Caco-2 (cell line): ENCODE measurements at regions not wholly inside any gene's neighbourhood (a gene's known extent, or its start where the extent isn't known, plus 50 kb on each side); places are given as distances from the start of the nearest gene placed in this dataset.

Experiments
- BruUV-seq: library from RNA; stranded (reverse); fragments of 400-500 nt; replicated peaks from 2 replicates; lab custom pipeline; 2021; lab: Mats Ljungman, UMichigan
- CTCF ChIA-PET: fragments of 300-600 bp; sonication (Branson Sonifier 250); formaldehyde crosslinking; loops from one replicate; lab custom pipeline; 2022; ENCODE audit warnings: antibody characterized with exemption; lab: Charles Lee
- POLR2A ChIA-PET: fragments of 300-600 bp; sonication (Branson Sonifier 250); formaldehyde crosslinking; loops from one replicate; lab custom pipeline; 2022; ENCODE audit warnings: antibody characterized with exemption; lab: Charles Lee
- DNase-seq, 2 experiments: peaks; one replicate each; pipeline versions ENCODE4 v3.0.0 to v3.0.0-alpha.2; 2020 to 2022
- H3K27me3 ChIP-seq: replicated peaks from 2 replicates; pipeline ENCODE4 v1.6.0; 2011; ENCODE audit warnings: low read length; ENCODE audit not compliant: control insufficient read depth, insufficient read depth
- H3K36me3 ChIP-seq: 2 replicates; pipeline ENCODE4 v1.5.1; 2011; ENCODE audit warnings: low read length; ENCODE audit not compliant: control insufficient read depth, insufficient read depth
- H3K4me1 ChIP-seq: fragments of 250-450 bp; sonication (Bioruptor Pico); 2 replicates; pipeline ENCODE4 v1.5.1; 2020; ENCODE audit warnings: mild to moderate bottlenecking
- H3K4me3 ChIP-seq: 2 replicates; pipeline ENCODE4 v1.5.1; 2011; ENCODE audit warnings: low read depth, mild to moderate bottlenecking, control low read depth, low read length
- H3K9me3 ChIP-seq: fragments of 250-450 bp; sonication (Bioruptor Pico); 2 replicates; pipeline ENCODE4 v1.5.1; 2020; ENCODE audit warnings: mild to moderate bottlenecking, moderate library complexity
- H3K27ac Mint-ChIP-seq: one replicate; pipeline ENCODE4 v1.8.0; 2022; ENCODE audit warnings: mixed read lengths; ENCODE audit not compliant: unreplicated experiment
- H3K27me3 Mint-ChIP-seq: one replicate; pipeline ENCODE4 v1.8.0; 2022; ENCODE audit warnings: mixed read lengths; ENCODE audit not compliant: insufficient read depth, unreplicated experiment
- H3K36me3 Mint-ChIP-seq: one replicate; pipeline ENCODE4 v1.8.0; 2022; ENCODE audit warnings: mild to moderate bottlenecking, mixed read lengths; ENCODE audit not compliant: insufficient read depth, unreplicated experiment
- H3K4me1 Mint-ChIP-seq: one replicate; pipeline ENCODE4 v1.8.0; 2022; ENCODE audit warnings: low read depth, mixed read lengths; ENCODE audit not compliant: unreplicated experiment
- H3K4me3 Mint-ChIP-seq: one replicate; pipeline ENCODE4 v1.8.0; 2022; ENCODE audit warnings: mild to moderate bottlenecking, moderate library complexity, mixed read lengths; ENCODE audit not compliant: unreplicated experiment
- H3K9me3 Mint-ChIP-seq: one replicate; pipeline ENCODE4 v1.8.0; 2022; ENCODE audit warnings: mixed read lengths; ENCODE audit not compliant: unreplicated experiment
- CTCF ChIP-seq, 2 experiments: fragments of 200-600 bp in 1 of 2; IDR thresholded peaks; 1 replicate in 1 of 2; 2 replicates in 1 of 2; pipeline versions ENCODE4 v1.5.1 to v1.8.0; 2011 to 2022; ENCODE audit warnings: antibody characterized with exemption in 1 of 2, control low read depth in 1 of 2, inconsistent platforms in 1 of 2, low read depth in 1 of 2, low read length in 1 of 2, mild to moderate bottlenecking in 1 of 2, moderate library complexity in 1 of 2; ENCODE audit not compliant: insufficient read depth in 1 of 2, severe bottlenecking in 1 of 2, unreplicated experiment in 1 of 2
- intact Hi-C: fragments of 100-400 bp; cut with micrococcal nuclease; formaldehyde crosslinking; loops from one replicate; pipeline ENCODE4 v1.10.0; 2022; ENCODE audit not compliant: unreplicated experiment

DNA sequence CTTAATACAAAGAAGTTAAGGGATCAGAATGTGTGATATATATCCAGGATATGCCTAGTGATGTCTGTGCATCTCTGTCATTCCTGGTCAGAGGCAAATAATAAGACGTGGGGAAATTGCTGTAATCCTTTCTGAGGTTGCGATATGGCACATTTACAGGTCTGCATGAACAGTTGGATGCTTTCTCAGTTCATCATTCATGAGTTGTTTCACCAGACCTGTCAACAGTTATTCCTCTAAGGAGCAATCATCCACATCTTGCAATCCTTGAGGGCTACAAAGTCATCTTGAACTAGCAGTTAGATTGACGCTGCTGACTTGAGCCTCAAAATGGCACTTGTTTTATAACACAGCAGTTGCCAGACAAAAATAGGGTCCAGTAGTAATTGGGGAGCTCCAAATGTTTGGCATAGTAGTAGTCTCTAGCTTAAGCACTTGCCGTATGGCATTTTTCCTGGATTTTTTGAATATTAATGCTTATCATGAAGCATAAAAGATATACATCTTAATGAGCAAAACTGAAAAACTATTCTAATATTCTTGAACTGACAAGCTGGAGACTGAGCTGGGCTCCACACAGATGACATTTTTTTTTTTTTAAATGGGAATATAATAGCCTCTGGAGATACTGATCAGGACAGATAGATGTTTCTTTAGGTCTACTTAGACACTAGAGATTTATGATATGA is 761.7 kb downstream of the VGLL3 start:
- ChIA-PET CTCF (no interaction called here), POLR2A (no interaction called here)
- no peaks in the 10 kb centered on the region for H3K27me3 ChIP-seq
- Mint-ChIP-seq H3K9me3 (no peaks in the 10 kb centered on the region), H3K4me3 (no peak overlapping the region), H3K36me3 (no peaks in the 10 kb centered on the region), H3K27ac (no peak overlapping the region), H3K27me3 (no peaks in the 10 kb centered on the region), H3K4me1 (no peaks in the 10 kb centered on the region)
- H3K36me3 ChIP-seq, result no peaks in the 10 kb centered on the region
- no peak overlapping the region for H3K4me3 ChIP-seq
- no peaks in the 10 kb centered on the region for H3K9me3 ChIP-seq
- H3K4me1 ChIP-seq, result no peaks in the 10 kb centered on the region
- intact Hi-C loops, result no loop called here
- no peak for TF ChIP-seq CTCF (IDR thresholded peaks at IDR 0.05; ENCODE audit: insufficient read depth in 1 of 2, low read depth in 1 of 2, low read length in 1 of 2, severe bottlenecking in 1 of 2, unreplicated experiment in 1 of 2)
- BruUV-seq, result no TSS peak
- DNase-seq, result no peak

DNA sequence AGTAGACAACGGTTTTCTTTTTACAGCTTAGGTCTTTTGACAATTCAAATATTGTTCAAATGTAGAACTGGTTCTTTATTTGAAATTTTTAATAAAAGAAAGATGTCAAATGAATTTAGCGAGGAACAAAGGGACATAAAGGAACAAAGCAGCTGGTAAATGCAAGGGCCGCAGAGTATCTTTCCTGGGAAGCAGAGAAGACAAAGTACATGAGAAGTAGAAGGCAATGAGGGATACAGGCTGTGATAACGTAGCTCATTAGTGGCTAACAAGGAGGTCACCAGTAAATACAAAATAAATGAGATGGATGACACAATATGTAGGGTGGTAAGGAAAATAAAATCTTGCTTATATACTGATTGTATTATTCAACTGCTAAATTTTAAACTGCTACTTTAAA is 762.8 kb downstream of the VGLL3 start:
- Mint-ChIP-seq H3K4me3 (no peak overlapping the region), H3K27me3 (no peaks in the 10 kb centered on the region), H3K27ac (no peak overlapping the region), H3K9me3 (no peaks in the 10 kb centered on the region), H3K36me3 (no peaks in the 10 kb centered on the region), H3K4me1 (no peaks in the 10 kb centered on the region)
- Histone ChIP-seq H3K4me3 (no peak overlapping the region), H3K36me3 (no peaks in the 10 kb centered on the region), H3K4me1 (no peaks in the 10 kb centered on the region), H3K9me3 (no peaks in the 10 kb centered on the region), H3K27me3 (no peaks in the 10 kb centered on the region)
- no TSS peak for BruUV-seq
- TF ChIP-seq CTCF (IDR thresholded peaks at IDR 0.05; ENCODE audit: insufficient read depth in 1 of 2, low read depth in 1 of 2, low read length in 1 of 2, severe bottlenecking in 1 of 2, unreplicated experiment in 1 of 2), result no peak
- CTCF ChIA-PET, result no interaction called here
- intact Hi-C loops, result no loop called here
- POLR2A ChIA-PET, result no interaction called here
- no peak for DNase-seq

DNA sequence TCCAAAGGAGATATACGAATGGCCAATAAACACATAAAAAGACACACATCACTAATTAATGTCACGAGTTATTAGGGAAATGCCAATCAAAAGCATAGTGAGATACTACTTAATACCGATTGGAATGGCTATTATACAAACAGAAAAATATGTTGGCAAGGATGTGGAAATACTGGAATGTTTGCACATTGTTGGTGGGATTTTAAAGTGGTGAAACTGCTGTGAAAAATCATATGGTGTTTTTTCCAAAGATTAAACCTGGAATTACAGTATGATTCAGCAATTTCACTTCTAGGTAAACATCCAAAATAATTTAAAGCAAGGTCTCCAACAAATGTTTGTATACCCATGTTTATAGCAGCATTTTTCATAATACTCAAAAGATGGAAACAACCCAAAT is 765.5 kb downstream of the VGLL3 start:
- Histone ChIP-seq H3K36me3 (no peaks in the 10 kb centered on the region), H3K4me3 (no peak overlapping the region), H3K27me3 (no peaks in the 10 kb centered on the region), H3K9me3 (no peaks in the 10 kb centered on the region), H3K4me1 (no peaks in the 10 kb centered on the region)
- intact Hi-C loops, result no loop called here
- CTCF ChIA-PET, result no interaction called here
- Mint-ChIP-seq H3K4me1 (no peaks in the 10 kb centered on the region), H3K9me3 (no peaks in the 10 kb centered on the region), H3K27ac (no peak overlapping the region), H3K36me3 (no peaks in the 10 kb centered on the region), H3K4me3 (no peak overlapping the region), H3K27me3 (no peaks in the 10 kb centered on the region)
- no TSS peak for BruUV-seq
- POLR2A ChIA-PET, result no interaction called here
- no peak for DNase-seq
- no peak for TF ChIP-seq CTCF (IDR thresholded peaks at IDR 0.05; ENCODE audit: insufficient read depth in 1 of 2, low read depth in 1 of 2, low read length in 1 of 2, severe bottlenecking in 1 of 2, unreplicated experiment in 1 of 2)
